ENCODE measurements at regions not wholly inside any gene's neighbourhood (a gene's known extent, or its start where the extent isn't known, plus 50 kb on each side); places are given as distances from the start of the nearest gene placed in this dataset.

GRCh38 chr10:29950391-29950790, 109.0 kb downstream of the JCAD start:
- WGBS (ENCODE audit: insufficient coverage, insufficient read length): no CpG with 5 or more reads among the region's 5 CpGs
- Histone ChIP-seq H3K9me3 (ENCODE audit: control insufficient read depth, insufficient read depth, low read length) (no peaks in the 10 kb centered on the region), H3K36me3 (ENCODE audit: control insufficient read depth, insufficient read depth, low read length) (no peaks in the 10 kb centered on the region), H3K27ac (ENCODE audit: low read length) (no peak overlapping the region), H3K4me3 (ENCODE audit: low read length) (no peak overlapping the region), H3K4me1 (ENCODE audit: control insufficient read depth, insufficient read depth, low read length) (peaks cover 2% of the 10 kb centered on the region; the same call in 1 of the 2 replicates), H3K27me3 (ENCODE audit: control insufficient read depth, insufficient read depth, low read length) (no peaks in the 10 kb centered on the region)
- DNase-seq (ENCODE audit: low read depth, low spot score): no peak

- Histone ChIP-seq H3K4me1 (ENCODE audit: control insufficient read depth, insufficient read depth, low read length) (peaks cover 2% of the 10 kb centered on the region; the same call in 1 of the 2 replicates), H3K27ac (ENCODE audit: low read length) (no peak overlapping the region), H3K36me3 (ENCODE audit: control insufficient read depth, insufficient read depth, low read length) (no peaks in the 10 kb centered on the region), H3K9me3 (ENCODE audit: control insufficient read depth, insufficient read depth, low read length) (no peaks in the 10 kb centered on the region), H3K27me3 (ENCODE audit: control insufficient read depth, insufficient read depth, low read length) (no peaks in the 10 kb centered on the region), H3K4me3 (ENCODE audit: low read length) (no peak overlapping the region)
- no peak for DNase-seq (ENCODE audit: low read depth, low spot score)
- WGBS (ENCODE audit: insufficient coverage, insufficient read length): no CpG with 5 or more reads among the region's 5 CpGs
Observed at GRCh38 chr10:29949411-29950011, 109.9 kb downstream of the JCAD start.

- Histone ChIP-seq H3K9me3 (ENCODE audit: control insufficient read depth, insufficient read depth, low read length) (no peaks in the 10 kb centered on the region), H3K36me3 (ENCODE audit: control insufficient read depth, insufficient read depth, low read length) (no peaks in the 10 kb centered on the region), H3K4me1 (ENCODE audit: control insufficient read depth, insufficient read depth, low read length) (peaks cover 2% of the 10 kb centered on the region; the same call in 1 of the 2 replicates), H3K27me3 (ENCODE audit: control insufficient read depth, insufficient read depth, low read length) (no peaks in the 10 kb centered on the region), H3K4me3 (ENCODE audit: low read length) (no peak overlapping the region), H3K27ac (ENCODE audit: low read length) (no peak overlapping the region)
- DNase-seq (ENCODE audit: low read depth, low spot score): no peak
- WGBS (ENCODE audit: insufficient coverage, insufficient read length): no CpG with 5 or more reads among the region's 9 CpGs
Observed at GRCh38 chr10:29948881-29949355, 110.5 kb downstream of the JCAD start.

GRCh38 chr10:29947701-29948060, 111.7 kb downstream of the JCAD start:
- no peak overlapping the region for H3K4me3 ChIP-seq (ENCODE audit: low read length)
- peaks cover 2% of the 10 kb centered on the region; the same call in 1 of the 2 replicates for H3K4me1 ChIP-seq (ENCODE audit: control insufficient read depth, insufficient read depth, low read length)
- no peak overlapping the region for H3K27ac ChIP-seq (ENCODE audit: low read length)
- no peak for DNase-seq (ENCODE audit: low read depth, low spot score)
- no peaks in the 10 kb centered on the region for H3K36me3 ChIP-seq (ENCODE audit: control insufficient read depth, insufficient read depth, low read length)
- WGBS (ENCODE audit: insufficient coverage, insufficient read length): no CpG with 5 or more reads among the region's 2 CpGs
- H3K9me3 ChIP-seq (ENCODE audit: control insufficient read depth, insufficient read depth, low read length): no peaks in the 10 kb centered on the region
- H3K27me3 ChIP-seq (ENCODE audit: control insufficient read depth, insufficient read depth, low read length): no peaks in the 10 kb centered on the region

GRCh38 chr10:29946953-29947700, 112.3 kb downstream of the JCAD start:
- no peak for DNase-seq (ENCODE audit: low read depth, low spot score)
- Histone ChIP-seq H3K4me3 (ENCODE audit: low read length) (no peak overlapping the region), H3K36me3 (ENCODE audit: control insufficient read depth, insufficient read depth, low read length) (no peaks in the 10 kb centered on the region), H3K27me3 (ENCODE audit: control insufficient read depth, insufficient read depth, low read length) (no peaks in the 10 kb centered on the region), H3K4me1 (ENCODE audit: control insufficient read depth, insufficient read depth, low read length) (peaks cover 2% of the 10 kb centered on the region; the same call in 1 of the 2 replicates), H3K27ac (ENCODE audit: low read length) (no peak overlapping the region), H3K9me3 (ENCODE audit: control insufficient read depth, insufficient read depth, low read length) (no peaks in the 10 kb centered on the region)
- WGBS (ENCODE audit: insufficient coverage, insufficient read length): no CpG with 5 or more reads among the region's 9 CpGs

GRCh38 chr10:29946614-29946952, 112.8 kb downstream of the JCAD start:
- Histone ChIP-seq H3K9me3 (ENCODE audit: control insufficient read depth, insufficient read depth, low read length) (no peaks in the 10 kb centered on the region), H3K27me3 (ENCODE audit: control insufficient read depth, insufficient read depth, low read length) (no peaks in the 10 kb centered on the region), H3K4me1 (ENCODE audit: control insufficient read depth, insufficient read depth, low read length) (peaks cover 2% of the 10 kb centered on the region; the same call in 1 of the 2 replicates), H3K4me3 (ENCODE audit: low read length) (no peak overlapping the region), H3K27ac (ENCODE audit: low read length) (no peak overlapping the region), H3K36me3 (ENCODE audit: control insufficient read depth, insufficient read depth, low read length) (no peaks in the 10 kb centered on the region)
- no CpG with 5 or more reads among the region's 3 CpGs for WGBS (ENCODE audit: insufficient coverage, insufficient read length)
- DNase-seq (ENCODE audit: low read depth, low spot score): no peak

GRCh38 chr10:29941476-29941875, 117.9 kb downstream of the JCAD start:
- Histone ChIP-seq H3K27ac (ENCODE audit: low read length) (no peak overlapping the region), H3K4me1 (ENCODE audit: control insufficient read depth, insufficient read depth, low read length) (no peaks in the 10 kb centered on the region), H3K4me3 (ENCODE audit: low read length) (no peak overlapping the region), H3K9me3 (ENCODE audit: control insufficient read depth, insufficient read depth, low read length) (no peaks in the 10 kb centered on the region), H3K36me3 (ENCODE audit: control insufficient read depth, insufficient read depth, low read length) (no peaks in the 10 kb centered on the region), H3K27me3 (ENCODE audit: control insufficient read depth, insufficient read depth, low read length) (no peaks in the 10 kb centered on the region)
- WGBS (ENCODE audit: insufficient coverage, insufficient read length): no CpG with 5 or more reads among the region's 1 CpG
- DNase-seq (ENCODE audit: low read depth, low spot score): no peak

GRCh38 chr10:29932991-29933390, 126.4 kb downstream of the JCAD start:
- Histone ChIP-seq H3K27ac (ENCODE audit: low read length) (no peak overlapping the region), H3K4me3 (ENCODE audit: low read length) (no peak overlapping the region), H3K36me3 (ENCODE audit: control insufficient read depth, insufficient read depth, low read length) (0 out of 2 replicates have a peak, but pooled peaks cover 3% of the 10 kb centered on the region), H3K9me3 (ENCODE audit: control insufficient read depth, insufficient read depth, low read length) (no peaks in the 10 kb centered on the region), H3K27me3 (ENCODE audit: control insufficient read depth, insufficient read depth, low read length) (0 out of 2 replicates have a peak, but pooled peaks cover 1% of the 10 kb centered on the region), H3K4me1 (ENCODE audit: control insufficient read depth, insufficient read depth, low read length) (no peaks in the 10 kb centered on the region)
- no CpG with 5 or more reads among the region's 4 CpGs for whole genome bisulfite sequencing (ENCODE audit: insufficient coverage, insufficient read length)
- no peak for DNase-seq (ENCODE audit: low read depth, low spot score)

- Histone ChIP-seq H3K4me3 (ENCODE audit: low read length) (no peak overlapping the region), H3K36me3 (ENCODE audit: control insufficient read depth, insufficient read depth, low read length) (0 out of 2 replicates have a peak, but pooled peaks cover 3% of the 10 kb centered on the region), H3K27ac (ENCODE audit: low read length) (no peak overlapping the region), H3K9me3 (ENCODE audit: control insufficient read depth, insufficient read depth, low read length) (no peaks in the 10 kb centered on the region), H3K4me1 (ENCODE audit: control insufficient read depth, insufficient read depth, low read length) (no peaks in the 10 kb centered on the region), H3K27me3 (ENCODE audit: control insufficient read depth, insufficient read depth, low read length) (0 out of 2 replicates have a peak, but pooled peaks cover 1% of the 10 kb centered on the region)
- no CpG with 5 or more reads among the region's 2 CpGs for WGBS (ENCODE audit: insufficient coverage, insufficient read length)
- no peak for DNase-seq (ENCODE audit: low read depth, low spot score)
Observed at GRCh38 chr10:29931833-29932232, 127.6 kb downstream of the JCAD start.

GRCh38 chr10:29929006-29929405, 130.4 kb downstream of the JCAD start:
- 0 out of 2 replicates have a peak, but pooled peaks cover 3% of the 10 kb centered on the region for H3K36me3 ChIP-seq (ENCODE audit: control insufficient read depth, insufficient read depth, low read length)

More at GRCh38 chr10:29929006-29929405, 130.4 kb downstream of the JCAD start:
- WGBS (ENCODE audit: insufficient coverage, insufficient read length): no CpG with 5 or more reads among the region's 10 CpGs
- Histone ChIP-seq H3K27me3 (ENCODE audit: control insufficient read depth, insufficient read depth, low read length) (0 out of 2 replicates have a peak, but pooled peaks cover 1% of the 10 kb centered on the region), H3K9me3 (ENCODE audit: control insufficient read depth, insufficient read depth, low read length) (no peaks in the 10 kb centered on the region), H3K4me1 (ENCODE audit: control insufficient read depth, insufficient read depth, low read length) (peaks cover 5% of the 10 kb centered on the region; the same call in 1 of the 2 replicates), H3K27ac (ENCODE audit: low read length) (no peak overlapping the region), H3K4me3 (ENCODE audit: low read length) (no peak overlapping the region)
- no peak for DNase-seq (ENCODE audit: low read depth, low spot score)
